Left lobe of liver (tissue), 2 donors: ENCODE measurements at regions not wholly inside any gene's neighbourhood (a gene's known extent, or its start where the extent isn't known, plus 50 kb on each side); places are given as distances from the start of the nearest gene placed in this dataset.

Source experiments
- ATAC-seq: fragments of 200-7000 bp; cut with Tn5 transposase; one replicate; pipeline ENCODE4 v1.9.1; 2020; ENCODE audit warnings: mild to moderate bottlenecking, moderate library complexity
- DNase-seq: peaks from one replicate; pipeline ENCODE4 v3.0.0-alpha.2; 2020; ENCODE audit warnings: low spot score
- donor health status: DM: no; HTN: no; CAD: no; lungs with moderate emphysema.
- donor health status: DM: no; HTN: yes; CAD: no.

DNA sequence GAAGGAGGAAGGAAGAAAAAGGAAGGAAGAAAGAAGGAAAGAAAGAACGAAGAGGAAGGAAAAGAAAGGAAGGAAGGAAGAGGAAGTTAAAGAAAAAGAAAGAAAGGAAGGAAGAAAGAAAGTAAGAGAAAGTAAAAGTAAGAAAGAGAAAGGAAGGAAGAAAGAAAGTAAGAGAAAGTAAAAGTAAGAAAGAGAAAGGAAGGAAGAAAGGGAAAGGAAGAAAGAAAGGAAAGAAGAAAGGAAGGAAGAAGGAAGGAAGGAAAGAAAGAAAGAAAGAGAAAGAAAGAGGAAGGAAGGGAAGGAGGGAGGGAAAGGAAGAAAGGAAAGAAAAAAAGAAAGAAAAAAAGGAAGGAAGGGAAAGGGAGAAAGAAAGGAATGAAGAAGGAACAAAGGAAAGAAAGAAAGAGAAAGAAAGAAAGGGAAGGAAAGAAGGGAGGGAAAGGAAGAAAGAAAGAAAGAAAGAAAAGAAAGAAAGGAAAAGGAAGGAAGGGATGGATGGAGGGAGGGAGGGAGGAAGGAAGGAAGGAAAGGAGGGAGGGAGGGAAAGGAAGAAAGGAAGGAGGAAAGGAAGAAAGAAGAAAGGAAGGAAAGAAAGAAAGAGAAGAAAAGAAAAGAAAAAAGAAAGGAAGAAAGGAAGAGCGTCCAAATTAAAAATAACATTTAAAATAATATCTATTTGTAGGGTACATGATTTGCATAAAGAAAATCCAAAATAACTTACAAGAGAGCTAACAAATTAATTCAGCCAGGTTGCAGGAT is 827.9 kb downstream of the TSN start:
- ATAC-seq (no peak), DNase-seq (no peak)

- no peak for DNase-seq
- ATAC-seq = no peak
These were observed 835.1 kb downstream of the TSN start for GRCh38 chr2:122590524-122590923.

DNA sequence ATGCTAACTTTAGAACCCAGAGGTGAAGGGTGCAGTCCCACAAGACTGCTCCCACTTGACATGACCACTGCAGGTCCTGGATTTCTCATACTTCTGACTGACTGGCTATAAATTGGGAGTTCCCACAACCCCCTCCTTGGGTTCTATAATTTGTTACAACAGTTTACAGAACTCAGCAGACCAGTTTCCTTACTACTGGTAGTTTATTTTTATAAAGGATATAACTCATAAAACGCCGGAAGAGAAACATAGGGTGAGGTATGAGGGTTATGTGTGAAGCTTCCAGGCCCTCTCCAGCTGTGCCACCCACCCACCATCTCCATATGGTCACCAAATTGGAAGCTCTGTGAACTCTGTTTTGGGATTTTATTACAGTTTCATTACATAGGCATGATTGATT is 839.6 kb downstream of the TSN start:
- ATAC-seq (no peak), DNase-seq (no peak)

DNA sequence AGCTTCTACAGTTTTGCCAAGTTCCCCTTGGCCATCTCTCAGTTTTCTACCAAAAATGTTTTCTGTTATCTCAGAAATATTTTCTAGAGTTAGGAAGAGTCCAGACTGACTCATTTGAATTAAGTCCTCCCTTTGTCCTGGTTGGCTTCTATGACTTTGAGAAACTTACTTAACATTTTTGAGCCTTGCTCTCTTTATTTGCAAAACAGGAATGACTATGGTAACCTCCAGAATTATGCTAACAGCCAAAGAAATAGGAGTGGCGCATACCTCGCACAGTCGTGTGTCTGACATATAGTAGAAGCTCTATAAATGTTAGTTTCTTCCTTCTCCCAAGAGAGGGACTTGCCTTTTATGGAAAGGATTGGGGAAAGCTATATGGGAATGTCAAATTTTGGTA is 841.1 kb downstream of the TSN start:
- DNase-seq (no peak), ATAC-seq (no peak)

DNA sequence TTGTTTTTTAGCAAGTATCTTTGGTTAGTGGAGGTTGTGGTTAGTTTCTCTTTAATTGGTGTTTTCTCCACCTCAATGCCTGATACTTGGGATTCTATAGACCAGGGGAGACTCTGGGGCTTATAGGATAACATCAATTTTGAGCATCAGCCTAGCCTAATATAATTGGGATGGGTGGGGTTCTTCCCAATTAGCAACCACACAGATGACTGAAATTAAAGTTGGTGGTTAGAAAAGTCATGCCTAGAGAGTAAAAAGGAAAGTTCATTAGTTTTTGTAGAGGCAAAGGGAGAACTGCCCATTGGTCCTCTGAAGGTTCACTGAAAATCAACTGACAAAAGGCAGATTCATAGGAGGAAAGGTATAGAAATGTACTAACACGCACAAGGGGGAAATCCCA is 843.3 kb downstream of the TSN start:
- ATAC-seq = no peak
- no peak for DNase-seq

- peak; percentile 89 for ATAC-seq
- DNase-seq = no peak
These were observed 855.6 kb downstream of the TSN start for GRCh38 chr2:122610948-122611609.

GRCh38 chr2:122622934-122623333 is 867.5 kb downstream of the TSN start:
- DNase-seq = no peak
- no peak for ATAC-seq

DNA sequence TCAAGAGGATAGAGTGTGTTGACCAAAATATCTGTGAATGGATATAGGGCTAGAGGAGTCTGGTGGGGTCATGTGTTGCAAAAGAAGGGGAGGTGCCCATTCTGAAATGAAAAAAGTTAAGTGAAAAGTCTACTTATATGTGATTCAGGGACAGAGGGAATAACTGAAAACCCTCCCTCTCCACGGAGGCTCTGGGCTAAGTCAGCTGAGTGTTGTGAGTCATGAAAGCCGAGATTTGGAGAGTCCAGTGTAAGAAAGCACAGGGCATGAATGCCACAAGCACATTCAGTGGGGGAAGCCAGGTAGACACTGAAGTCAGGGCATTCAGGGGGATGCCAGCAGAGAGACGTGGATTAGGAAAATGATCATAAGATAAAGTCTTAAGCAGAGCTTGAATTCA is 871.9 kb downstream of the TSN start:
- DNase-seq (no peak), ATAC-seq (no peak)

- DNase-seq = no peak
These were observed 878.8 kb downstream of the TSN start for GRCh38 chr2:122634256-122634655.

GRCh38 chr2:122634920-122635319 is 879.5 kb downstream of the TSN start:
- DNase-seq (no peak), ATAC-seq (no peak)

More at GRCh38 chr2:122634256-122634655, 878.8 kb downstream of the TSN start:
- no peak for ATAC-seq

GRCh38 chr2:122635686-122636085 is 880.2 kb downstream of the TSN start:
- no peak for ATAC-seq
- no peak for DNase-seq

DNA sequence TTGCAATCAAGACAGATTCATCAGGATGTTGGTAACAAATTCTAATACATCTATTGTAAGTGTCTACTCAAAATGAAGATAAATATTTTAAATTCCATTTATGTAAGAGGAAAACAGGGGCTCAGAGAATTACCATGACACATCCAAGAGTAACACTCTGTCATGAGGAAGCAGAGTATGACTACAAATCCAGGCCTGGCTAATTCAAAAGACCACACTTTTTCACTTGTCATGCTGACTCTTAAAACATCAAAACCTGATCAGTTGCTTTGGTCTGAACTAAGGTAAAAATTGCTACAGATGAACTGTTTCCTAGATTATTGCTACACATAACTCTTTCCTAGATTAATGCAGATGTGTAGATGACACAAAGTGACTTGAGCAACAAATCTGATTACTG is 880.6 kb downstream of the TSN start:
- ATAC-seq (no peak), DNase-seq (no peak)

- DNase-seq (no peak), ATAC-seq (no peak)
These were observed 883.7 kb downstream of the TSN start for GRCh38 chr2:122639176-122639575.

- DNase-seq (no peak), ATAC-seq (no peak)
These were observed 884.3 kb downstream of the TSN start for GRCh38 chr2:122639711-122640110.

- no peak for DNase-seq
- peak; percentile 46 for ATAC-seq
These were observed 888.4 kb downstream of the TSN start for GRCh38 chr2:122643725-122644329.

GRCh38 chr2:122651236-122651635 is 895.8 kb downstream of the TSN start:
- DNase-seq (no peak), ATAC-seq (no peak)

DNA sequence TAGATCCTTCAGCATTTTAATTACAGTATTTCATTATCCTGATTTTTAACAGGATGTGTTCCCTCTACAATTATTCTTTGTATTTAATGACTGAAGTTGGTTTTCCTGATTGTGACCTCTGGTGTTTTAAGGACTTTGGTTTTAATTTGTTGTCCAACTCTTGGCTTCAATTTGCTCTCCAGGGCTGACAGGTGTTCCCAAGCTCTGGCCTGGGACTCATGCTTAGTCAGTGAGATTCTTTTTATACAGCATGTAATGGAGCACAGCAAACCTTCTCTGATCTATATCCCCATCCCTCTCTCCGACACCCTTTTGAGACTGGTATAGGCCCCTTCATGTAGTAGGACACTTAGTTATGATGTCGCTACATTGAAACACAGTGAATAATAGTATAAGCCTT is 896.3 kb downstream of the TSN start:
- ATAC-seq (peak; percentile 47), DNase-seq (no peak)

DNA sequence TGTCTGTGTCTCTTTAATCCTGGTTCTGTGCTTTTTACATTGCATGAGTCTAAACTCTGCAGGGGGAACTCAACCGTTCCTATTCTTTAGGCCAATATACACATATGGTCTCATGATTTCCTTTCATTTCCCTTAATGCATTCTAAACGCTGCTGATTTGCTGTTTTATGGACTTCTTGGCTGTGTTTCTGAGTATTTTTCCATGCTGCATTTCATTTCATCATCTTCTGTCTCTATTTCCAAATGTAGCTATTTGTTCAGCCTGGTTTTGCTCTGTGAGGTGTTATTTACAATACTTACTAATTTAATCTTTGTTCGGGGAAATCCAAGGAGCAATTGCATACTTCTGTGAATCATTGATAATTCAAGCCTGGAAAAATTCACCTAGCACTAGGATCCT is 897.2 kb downstream of the TSN start:
- DNase-seq (no peak), ATAC-seq (peak; percentile 65)

GRCh38 chr2:122656403-122656802 is 901.0 kb downstream of the TSN start:
- ATAC-seq (peak; percentile 79), DNase-seq (no peak)

DNA sequence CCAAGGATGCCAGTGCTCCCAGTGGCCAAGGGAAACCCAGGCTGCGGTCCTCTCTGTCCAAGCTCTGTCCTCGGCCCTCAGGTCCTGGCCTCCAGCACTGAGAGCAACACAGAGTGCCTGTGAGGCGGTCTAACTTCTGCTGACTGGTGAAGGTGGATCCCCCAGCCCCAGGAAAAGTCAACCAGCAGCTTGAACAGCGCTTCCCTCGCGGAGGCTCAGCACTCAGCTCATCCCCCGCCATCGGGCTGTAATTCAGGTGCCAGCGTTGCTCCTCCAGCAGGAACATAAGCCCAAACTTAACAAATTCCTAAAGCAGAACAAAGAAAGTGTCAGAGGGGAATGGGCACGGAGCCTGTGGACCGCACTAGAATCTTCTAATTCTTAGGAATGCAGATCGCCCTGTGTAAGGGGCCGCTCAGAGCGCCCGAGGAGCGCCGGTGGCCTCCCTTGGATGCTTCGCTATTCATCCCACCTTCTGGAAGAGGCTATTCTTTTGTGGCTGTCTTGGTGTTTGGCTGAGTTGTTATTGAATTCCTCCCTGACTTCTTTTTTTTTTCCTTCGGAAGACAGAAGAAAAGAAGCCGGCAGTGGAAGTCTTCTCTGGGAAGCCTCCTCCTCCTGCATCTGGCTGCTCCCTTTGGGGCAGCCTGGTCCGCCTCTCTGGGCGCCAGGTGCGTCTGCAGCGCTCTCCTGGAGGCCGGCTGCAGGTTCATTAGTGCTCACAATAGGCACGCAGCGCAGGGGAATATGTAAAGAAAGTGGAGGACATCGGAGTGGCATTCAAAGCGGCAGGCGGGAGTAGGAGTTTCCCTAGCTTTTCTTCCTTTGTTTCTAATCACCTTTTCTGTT is 905.6 kb downstream of the TSN start:
- no peak for DNase-seq
- ATAC-seq = peak; percentile 40

GRCh38 chr2:122663620-122664019 is 908.2 kb downstream of the TSN start:
- DNase-seq (no peak), ATAC-seq (no peak)
